Inferior parietal cortex (tissue), 1 donor: ENCODE measurements at regions not wholly inside any gene's neighbourhood (a gene's known extent, or its start where the extent isn't known, plus 50 kb on each side); places are given as distances from the start of the nearest gene placed in this dataset.
"Not testable (repeated sequence)": the region's sequence is repeated elsewhere in the genome, so short reads cannot be mapped to it uniquely, and the experiment has no call there.

ENCODE experiments used
- DNase-seq: peaks from one replicate; pipeline ENCODE4 v3.0.0-alpha.2; 2016; ENCODE audit errors: extremely low spot score

GRCh38 chr13:56396318-56396717 lies 744.4 kb upstream of the PRR20A start:
- DNase-seq = no peak

GRCh38 chr13:56400774-56401173 lies 739.9 kb upstream of the PRR20A start:
- no peak for DNase-seq

- no peak for DNase-seq
Observed at GRCh38 chr13:56412856-56413255, 727.9 kb upstream of the PRR20A start.

GRCh38 chr13:56424246-56424645 lies 716.5 kb upstream of the PRR20A start:
- no peak for DNase-seq

- no peak for DNase-seq
Observed at GRCh38 chr13:56457535-56458190, 683.1 kb upstream of the PRR20A start.

GRCh38 chr13:56459286-56459685 lies 681.4 kb upstream of the PRR20A start:
- no peak for DNase-seq

- DNase-seq = no peak
Observed at GRCh38 chr13:56501750-56502149, 639.0 kb upstream of the PRR20A start.

- no peak for DNase-seq
Observed at GRCh38 chr13:56510836-56511235, 629.9 kb upstream of the PRR20A start.

GRCh38 chr13:56512336-56512735 lies 628.4 kb upstream of the PRR20A start:
- DNase-seq = not testable (repeated sequence)

- no peak for DNase-seq
Observed at GRCh38 chr13:56515441-56515840, 625.3 kb upstream of the PRR20A start.

GRCh38 chr13:56528040-56528790 lies 612.5 kb upstream of the PRR20A start:
- DNase-seq = no peak

GRCh38 chr13:56530096-56530495 lies 610.6 kb upstream of the PRR20A start:
- no peak for DNase-seq

- not testable (repeated sequence) for DNase-seq
Observed at GRCh38 chr13:56547921-56548320, 592.8 kb upstream of the PRR20A start.

GRCh38 chr13:56558698-56559320 lies 581.9 kb upstream of the PRR20A start:
- no peak for DNase-seq

GRCh38 chr13:56561327-56561726 lies 579.4 kb upstream of the PRR20A start:
- DNase-seq = no peak

GRCh38 chr13:56563663-56564062 lies 577.1 kb upstream of the PRR20A start:
- DNase-seq = no peak

GRCh38 chr13:56586976-56587375 lies 553.7 kb upstream of the PRR20A start:
- DNase-seq = no peak

GRCh38 chr13:56615572-56615971 lies 525.1 kb upstream of the PRR20A start:
- DNase-seq = no peak

- no peak for DNase-seq
Observed at GRCh38 chr13:56622840-56623239, 517.9 kb upstream of the PRR20A start.

GRCh38 chr13:56628886-56629285 lies 511.8 kb upstream of the PRR20A start:
- not testable (repeated sequence) for DNase-seq

GRCh38 chr13:56631060-56631459 lies 509.7 kb upstream of the PRR20A start:
- DNase-seq = not testable (repeated sequence)

- DNase-seq = no peak
Observed at GRCh38 chr13:56653043-56653442, 487.7 kb upstream of the PRR20A start.

- no peak for DNase-seq
Observed at GRCh38 chr13:56659041-56659471, 481.7 kb upstream of the PRR20A start.
